ENCODE measurements at regions not wholly inside any gene's neighbourhood (a gene's known extent, or its start where the extent isn't known, plus 50 kb on each side); places are given as distances from the start of the nearest gene placed in this dataset.

DNA sequence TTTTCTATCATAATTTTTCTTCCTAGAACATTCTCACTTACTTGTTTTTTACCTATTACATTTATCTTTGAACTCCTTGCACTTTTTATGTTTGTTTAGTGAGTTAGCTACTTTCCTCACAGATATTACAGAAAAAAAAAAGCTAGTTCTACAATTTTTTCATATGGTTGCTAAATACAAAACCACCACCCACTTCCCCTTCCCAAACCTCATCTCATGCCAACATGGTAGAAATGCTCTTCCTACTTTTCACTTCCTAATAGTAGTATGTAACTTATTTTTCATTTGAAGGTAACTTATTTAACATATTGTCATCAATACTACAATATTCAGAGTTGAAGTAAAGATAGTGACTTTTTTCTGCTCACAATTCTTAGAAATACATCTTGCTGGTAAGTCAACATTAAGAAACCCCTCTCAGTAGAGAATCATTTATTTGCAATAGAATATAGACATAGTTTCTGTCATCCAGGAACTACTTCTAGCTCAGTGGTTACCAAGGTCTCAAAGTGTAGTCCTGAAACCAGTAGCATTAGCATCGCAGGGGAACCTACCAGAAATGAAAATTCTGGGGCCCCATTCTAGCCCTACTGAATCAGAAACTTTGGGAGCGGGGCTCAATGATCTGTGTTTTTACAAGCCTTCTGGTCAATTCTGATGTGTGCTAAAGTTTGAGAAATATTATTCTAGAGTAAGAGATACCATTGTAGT, 1124.6 kb downstream of the DTWD2 start:
- no peaks in the 10 kb centered on the region for H3K79me2 ChIP-seq (ENCODE audit: control insufficient read depth, insufficient read depth, low read length)
- dilution Hi-C loops (cut with MboI; ENCODE audit: extremely low pct_ligation_motif_present, low sequenced_read_pairs): no loop called here
- no TSS peak for BruUV-seq (replicated peaks)

More for the DNA sequence above, 1124.6 kb downstream of the DTWD2 start:
- TF ChIP-seq POLR2A (IDR thresholded peaks at IDR 0.05; ENCODE audit: low read depth, low read length) (no peak), FOS (IDR thresholded peaks at IDR 0.05; ENCODE audit: borderline replicate concordance, insufficient read depth, low read length) (no peak), POLR2AphosphoS5 (IDR thresholded peaks at IDR 0.05; ENCODE audit: insufficient read depth, low read depth, low read length) (no peak), GATA2 (IDR thresholded peaks at IDR 0.05; ENCODE audit: insufficient read depth, insufficient read length, low read depth, low read length) (no peak), JUN (IDR thresholded peaks at IDR 0.05; ENCODE audit: borderline replicate concordance, insufficient read depth, insufficient read length, low read depth) (no peak), EZH2 (IDR thresholded peaks at IDR 0.05; ENCODE audit: borderline replicate concordance, low read depth, low read length, severe bottlenecking) (no peak), MYC (IDR thresholded peaks at IDR 0.05; ENCODE audit: low read depth, low read length) (no peak)
- TF ChIP-seq, protein P1, sequence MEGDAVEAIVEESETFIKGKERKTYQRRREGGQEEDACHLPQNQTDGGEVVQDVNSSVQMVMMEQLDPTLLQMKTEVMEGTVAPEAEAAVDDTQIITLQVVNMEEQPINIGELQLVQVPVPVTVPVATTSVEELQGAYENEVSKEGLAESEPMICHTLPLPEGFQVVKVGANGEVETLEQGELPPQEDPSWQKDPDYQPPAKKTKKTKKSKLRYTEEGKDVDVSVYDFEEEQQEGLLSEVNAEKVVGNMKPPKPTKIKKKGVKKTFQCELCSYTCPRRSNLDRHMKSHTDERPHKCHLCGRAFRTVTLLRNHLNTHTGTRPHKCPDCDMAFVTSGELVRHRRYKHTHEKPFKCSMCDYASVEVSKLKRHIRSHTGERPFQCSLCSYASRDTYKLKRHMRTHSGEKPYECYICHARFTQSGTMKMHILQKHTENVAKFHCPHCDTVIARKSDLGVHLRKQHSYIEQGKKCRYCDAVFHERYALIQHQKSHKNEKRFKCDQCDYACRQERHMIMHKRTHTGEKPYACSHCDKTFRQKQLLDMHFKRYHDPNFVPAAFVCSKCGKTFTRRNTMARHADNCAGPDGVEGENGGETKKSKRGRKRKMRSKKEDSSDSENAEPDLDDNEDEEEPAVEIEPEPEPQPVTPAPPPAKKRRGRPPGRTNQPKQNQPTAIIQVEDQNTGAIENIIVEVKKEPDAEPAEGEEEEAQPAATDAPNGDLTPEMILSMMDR (IDR thresholded peaks at IDR 0.05; ENCODE audit: extremely low read depth in 1 of 2, insufficient read depth in 1 of 2, low read depth in 1 of 2, low read length in 2 of 2): no peak
- TF ChIP-seq, protein P2, sequence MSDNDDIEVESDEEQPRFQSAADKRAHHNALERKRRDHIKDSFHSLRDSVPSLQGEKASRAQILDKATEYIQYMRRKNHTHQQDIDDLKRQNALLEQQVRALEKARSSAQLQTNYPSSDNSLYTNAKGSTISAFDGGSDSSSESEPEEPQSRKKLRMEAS (IDR thresholded peaks at IDR 0.05; ENCODE audit: insufficient read depth, insufficient read length): no peak
- Histone ChIP-seq H2AFZ (ENCODE audit: low read depth, low read length) (no peak overlapping the region), H3K27ac (ENCODE audit: insufficient read depth, low read depth, low read length) (no peak overlapping the region), H3K36me3 (ENCODE audit: control insufficient read depth in 2 of 2, extremely low read depth in 1 of 2, insufficient read depth in 2 of 2, low read length in 2 of 2) (no peaks in the 10 kb centered on the region), H3K9me1 (replicated peaks; ENCODE audit: control insufficient read depth, extremely low read depth, insufficient read depth, low read length) (no peaks in the 10 kb centered on the region), H3K9ac (replicated peaks; ENCODE audit: extremely low read depth, insufficient read depth, low read length) (no peak overlapping the region), H3K4me1 (ENCODE audit: control insufficient read depth, extremely low read depth, insufficient read depth, low read length) (no peaks in the 10 kb centered on the region), H3K4me2 (ENCODE audit: insufficient read depth, low read length) (no peak overlapping the region), H3K9me3 (replicated peaks; ENCODE audit: control insufficient read depth, insufficient read depth, low read length) (no peaks in the 10 kb centered on the region), H4K20me1 (replicated peaks; ENCODE audit: control insufficient read depth, extremely low read depth, insufficient read depth, low read length) (no peaks in the 10 kb centered on the region), H3K27me3 (ENCODE audit: control insufficient read depth in 2 of 2, insufficient read depth in 2 of 2, low read length in 2 of 2) (no peaks in the 10 kb centered on the region), H3K4me3 (replicated peaks in 1 of 3; ENCODE audit: insufficient read depth in 1 of 3, low read depth in 1 of 3, low read length in 3 of 3) (no peak overlapping the region)
- intact Hi-C loops (cut with micrococcal nuclease): no loop called here
- DNase-seq (ENCODE audit: low read depth, low spot score) (no peak), FAIRE-seq (no peak)
- CTCF ChIA-PET: no interaction called here
- POLR2A ChIA-PET: no interaction called here
